ENCODE measurements at regions not wholly inside any gene's neighbourhood (a gene's known extent, or its start where the extent isn't known, plus 50 kb on each side); places are given as distances from the start of the nearest gene placed in this dataset.

- no peak for TF ChIP-seq CTCF (IDR thresholded peaks at IDR 0.05)
- TF ChIP-seq POLR2A (IDR thresholded peaks at IDR 0.05), result no peak
Measured at GRCh38 chr6:40042232-40042631, 108.0 kb upstream of the MOCS1 start.
